ENCODE measurements at regions not wholly inside any gene's neighbourhood (a gene's known extent, or its start where the extent isn't known, plus 50 kb on each side); places are given as distances from the start of the nearest gene placed in this dataset.

- Mint-ChIP-seq H3K27ac (no peak overlapping the region), H3K9me3 (no peaks in the 10 kb centered on the region), H3K4me1 (no peaks in the 10 kb centered on the region), H3K4me3 (no peak overlapping the region), H3K27me3 (no peaks in the 10 kb centered on the region), H3K36me3 (ENCODE audit: low read depth) (no peaks in the 10 kb centered on the region)
- POLR2A ChIA-PET = no interaction called here
- CTCF ChIA-PET = interaction anchor here (1.1 kb wide), 1 partner anchor 8 kb away, joined by 3 read pairs; no protein-coding TSS in a partner anchor
- no peak for DNase-seq
Observed at GRCh38 chr2:166610913-166611305, 116.9 kb upstream of the SCN7A start.

- no peaks in the 10 kb centered on the region for H3K27me3 Mint-ChIP-seq
- H3K9me3 Mint-ChIP-seq = no peaks in the 10 kb centered on the region
- no peak overlapping the region for H3K4me3 Mint-ChIP-seq
- H3K4me1 Mint-ChIP-seq = no peaks in the 10 kb centered on the region
- ChIA-PET POLR2A (no interaction called here), CTCF (interaction anchor here (1.1 kb wide), 1 partner anchor 9 kb away, joined by 3 read pairs; no protein-coding TSS in a partner anchor)
- no peaks in the 10 kb centered on the region for H3K36me3 Mint-ChIP-seq (ENCODE audit: low read depth)
- no peak overlapping the region for H3K27ac Mint-ChIP-seq
- DNase-seq = no peak
Observed at GRCh38 chr2:166610180-166610912, 116.3 kb upstream of the SCN7A start.

- H3K4me1 Mint-ChIP-seq = no peaks in the 10 kb centered on the region
- ChIA-PET CTCF (no interaction called here), POLR2A (no interaction called here)
- no peak overlapping the region for H3K27ac Mint-ChIP-seq
- H3K4me3 Mint-ChIP-seq = no peak overlapping the region
- H3K9me3 Mint-ChIP-seq = no peaks in the 10 kb centered on the region
- H3K27me3 Mint-ChIP-seq = no peaks in the 10 kb centered on the region
- no peak for DNase-seq
- no peaks in the 10 kb centered on the region for H3K36me3 Mint-ChIP-seq (ENCODE audit: low read depth)
Observed at GRCh38 chr2:166609183-166609959, 115.3 kb upstream of the SCN7A start.

- DNase-seq = no peak
- H3K27me3 Mint-ChIP-seq = no peaks in the 10 kb centered on the region
- no peaks in the 10 kb centered on the region for H3K36me3 Mint-ChIP-seq (ENCODE audit: low read depth)
- POLR2A ChIA-PET = no interaction called here
- peaks cover 3% of the 10 kb centered on the region for H3K9me3 Mint-ChIP-seq
- H3K4me1 Mint-ChIP-seq = no peaks in the 10 kb centered on the region
- CTCF ChIA-PET = no interaction called here
- H3K4me3 Mint-ChIP-seq = no peak overlapping the region
- H3K27ac Mint-ChIP-seq = no peak overlapping the region
Observed at GRCh38 chr2:166607880-166608279, 113.8 kb upstream of the SCN7A start.

- Mint-ChIP-seq H3K27me3 (no peaks in the 10 kb centered on the region), H3K36me3 (ENCODE audit: low read depth) (no peaks in the 10 kb centered on the region), H3K4me3 (no peak overlapping the region), H3K9me3 (peaks cover 4% of the 10 kb centered on the region), H3K27ac (no peak overlapping the region), H3K4me1 (no peaks in the 10 kb centered on the region)
- POLR2A ChIA-PET = no interaction called here
- DNase-seq = no peak
- CTCF ChIA-PET = no interaction called here
Observed at GRCh38 chr2:166593403-166593802, 99.4 kb upstream of the SCN7A start.

GRCh38 chr2:166592750-166593149, 98.7 kb upstream of the SCN7A start:
- Mint-ChIP-seq H3K4me3 (no peak overlapping the region), H3K36me3 (ENCODE audit: low read depth) (no peaks in the 10 kb centered on the region), H3K9me3 (peaks cover 4% of the 10 kb centered on the region), H3K27me3 (no peaks in the 10 kb centered on the region), H3K27ac (no peak overlapping the region), H3K4me1 (no peaks in the 10 kb centered on the region)
- ChIA-PET POLR2A (no interaction called here), CTCF (no interaction called here)
- DNase-seq = no peak

- Mint-ChIP-seq H3K9me3 (no peaks in the 10 kb centered on the region), H3K4me3 (no peak overlapping the region), H3K27me3 (no peaks in the 10 kb centered on the region), H3K36me3 (ENCODE audit: low read depth) (no peaks in the 10 kb centered on the region), H3K27ac (no peak overlapping the region), H3K4me1 (no peaks in the 10 kb centered on the region)
- no peak for DNase-seq
- POLR2A ChIA-PET = no interaction called here
- CTCF ChIA-PET = no interaction called here
Observed at GRCh38 chr2:166591226-166591625, 97.2 kb upstream of the SCN7A start.

GRCh38 chr2:166573391-166573790, 79.3 kb upstream of the SCN7A start:
- Mint-ChIP-seq H3K27me3 (no peaks in the 10 kb centered on the region), H3K27ac (no peak overlapping the region), H3K9me3 (no peaks in the 10 kb centered on the region), H3K4me1 (no peaks in the 10 kb centered on the region), H3K4me3 (no peak overlapping the region), H3K36me3 (ENCODE audit: low read depth) (no peaks in the 10 kb centered on the region)
- POLR2A ChIA-PET = no interaction called here
- CTCF ChIA-PET = no interaction called here
- DNase-seq = no peak

- Mint-ChIP-seq H3K27ac (no peak overlapping the region), H3K27me3 (no peaks in the 10 kb centered on the region), H3K4me1 (no peaks in the 10 kb centered on the region), H3K9me3 (no peaks in the 10 kb centered on the region), H3K36me3 (ENCODE audit: low read depth) (no peaks in the 10 kb centered on the region), H3K4me3 (no peak overlapping the region)
- CTCF ChIA-PET = no interaction called here
- POLR2A ChIA-PET = no interaction called here
- DNase-seq = no peak
Observed at GRCh38 chr2:166572937-166573336, 78.9 kb upstream of the SCN7A start.

GRCh38 chr2:166568409-166568808, 74.4 kb upstream of the SCN7A start:
- Mint-ChIP-seq H3K4me3 (no peak overlapping the region), H3K9me3 (no peaks in the 10 kb centered on the region), H3K27ac (no peak overlapping the region), H3K27me3 (no peaks in the 10 kb centered on the region), H3K4me1 (no peaks in the 10 kb centered on the region), H3K36me3 (ENCODE audit: low read depth) (no peaks in the 10 kb centered on the region)
- ChIA-PET CTCF (no interaction called here), POLR2A (no interaction called here)
- no peak for DNase-seq

GRCh38 chr2:166565501-166565900, 71.5 kb upstream of the SCN7A start:
- H3K27ac Mint-ChIP-seq = no peak overlapping the region
- ChIA-PET CTCF (no interaction called here), POLR2A (no interaction called here)
- no peaks in the 10 kb centered on the region for H3K36me3 Mint-ChIP-seq (ENCODE audit: low read depth)
- no peak for DNase-seq
- H3K4me3 Mint-ChIP-seq = no peak overlapping the region
- H3K9me3 Mint-ChIP-seq = no peaks in the 10 kb centered on the region
- H3K27me3 Mint-ChIP-seq = no peaks in the 10 kb centered on the region
- no peaks in the 10 kb centered on the region for H3K4me1 Mint-ChIP-seq

- Mint-ChIP-seq H3K27ac (no peak overlapping the region), H3K36me3 (ENCODE audit: low read depth) (no peaks in the 10 kb centered on the region), H3K4me3 (no peak overlapping the region), H3K27me3 (no peaks in the 10 kb centered on the region), H3K4me1 (no peaks in the 10 kb centered on the region), H3K9me3 (no peaks in the 10 kb centered on the region)
- ChIA-PET POLR2A (no interaction called here), CTCF (no interaction called here)
- no peak for DNase-seq
Observed at GRCh38 chr2:166563894-166564293, 69.8 kb upstream of the SCN7A start.

- DNase-seq = no peak
- no peaks in the 10 kb centered on the region for H3K4me1 Mint-ChIP-seq
- POLR2A ChIA-PET = no interaction called here
- H3K36me3 Mint-ChIP-seq (ENCODE audit: low read depth) = no peaks in the 10 kb centered on the region
- H3K27ac Mint-ChIP-seq = no peak overlapping the region
- CTCF ChIA-PET = no interaction called here
- no peaks in the 10 kb centered on the region for H3K27me3 Mint-ChIP-seq
- no peaks in the 10 kb centered on the region for H3K9me3 Mint-ChIP-seq
- H3K4me3 Mint-ChIP-seq = no peak overlapping the region
Observed at GRCh38 chr2:166560022-166560421, 66.0 kb upstream of the SCN7A start.

GRCh38 chr2:166550923-166551322, 56.9 kb upstream of the SCN7A start:
- no peaks in the 10 kb centered on the region for H3K9me3 Mint-ChIP-seq
- H3K4me3 Mint-ChIP-seq = no peak overlapping the region
- no peaks in the 10 kb centered on the region for H3K36me3 Mint-ChIP-seq (ENCODE audit: low read depth)
- ChIA-PET POLR2A (no interaction called here), CTCF (no interaction called here)
- no peak overlapping the region for H3K27ac Mint-ChIP-seq
- no peak for DNase-seq
- H3K4me1 Mint-ChIP-seq = no peaks in the 10 kb centered on the region
- H3K27me3 Mint-ChIP-seq = no peaks in the 10 kb centered on the region

All from activated CD4-positive, alpha-beta memory T cell treated with anti-CD3 and anti-CD28 coated beads, Interleukin-2, amount 10 ng/mL, durations not matched to agents 7 days and 5 days (primary cell).